ENCODE measurements at regions not wholly inside any gene's neighbourhood (a gene's known extent, or its start where the extent isn't known, plus 50 kb on each side); places are given as distances from the start of the nearest gene placed in this dataset.

DNA sequence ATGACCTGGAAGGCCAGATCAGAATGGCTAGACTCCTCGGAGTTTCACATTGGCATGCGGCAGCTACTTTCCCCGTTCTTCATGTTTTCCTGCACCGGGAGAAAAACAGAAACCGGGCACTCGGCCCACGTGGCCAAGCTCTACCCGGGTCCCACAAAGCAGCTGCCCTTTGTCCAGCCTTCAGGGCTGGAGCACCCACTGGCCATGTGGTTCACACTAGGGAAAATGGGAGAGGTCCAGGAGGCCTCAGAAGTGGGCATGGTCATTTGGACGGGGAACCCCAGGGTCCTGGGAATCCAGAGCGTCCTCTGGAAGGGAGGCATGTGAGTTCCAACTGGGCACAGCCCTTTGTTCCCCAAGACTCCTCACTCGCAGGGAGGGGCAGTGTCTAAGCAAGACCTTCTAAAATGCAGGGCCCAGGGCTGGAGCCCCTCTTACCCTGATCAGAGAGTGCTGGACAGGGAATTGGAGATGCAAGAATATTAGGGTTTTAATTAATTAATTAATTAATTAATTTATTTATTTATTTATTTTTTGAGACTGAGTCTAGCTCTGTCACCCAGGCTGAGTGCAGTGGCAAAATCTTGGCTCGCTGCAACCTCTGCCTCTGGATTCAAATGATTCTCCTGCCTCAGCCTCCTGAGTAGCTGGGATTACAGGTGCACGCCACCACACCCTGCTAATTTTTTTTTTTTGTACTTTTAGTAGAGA is 97.2 kb upstream of the CPEB4 start:
- DNase-seq (ENCODE audit: extremely low read depth in 1 of 11, low read depth in 9 of 11, low spot score in 4 of 11) = no peak

DNA sequence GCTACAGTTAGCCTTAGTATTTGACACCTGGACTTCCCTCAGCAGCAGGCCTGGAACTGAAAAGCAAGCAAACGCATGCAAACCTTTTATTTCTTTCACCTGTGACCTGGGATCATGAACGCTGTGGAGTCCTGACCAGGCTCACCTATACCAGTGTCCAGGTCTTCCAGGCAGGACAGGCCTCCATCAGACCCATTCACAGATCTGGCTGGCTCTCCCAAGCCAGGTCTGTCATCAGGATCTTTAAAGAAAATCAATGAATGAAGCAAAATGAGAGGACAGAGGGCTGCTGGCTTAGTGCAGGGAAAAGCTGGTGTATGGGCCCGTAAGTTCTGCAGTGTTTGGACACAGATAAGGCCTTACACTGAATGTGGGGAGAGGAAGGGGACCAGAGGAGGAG is 96.3 kb upstream of the CPEB4 start:
- DNase-seq (ENCODE audit: extremely low read depth in 1 of 11, low read depth in 9 of 11, low spot score in 4 of 11) = no peak

DNA sequence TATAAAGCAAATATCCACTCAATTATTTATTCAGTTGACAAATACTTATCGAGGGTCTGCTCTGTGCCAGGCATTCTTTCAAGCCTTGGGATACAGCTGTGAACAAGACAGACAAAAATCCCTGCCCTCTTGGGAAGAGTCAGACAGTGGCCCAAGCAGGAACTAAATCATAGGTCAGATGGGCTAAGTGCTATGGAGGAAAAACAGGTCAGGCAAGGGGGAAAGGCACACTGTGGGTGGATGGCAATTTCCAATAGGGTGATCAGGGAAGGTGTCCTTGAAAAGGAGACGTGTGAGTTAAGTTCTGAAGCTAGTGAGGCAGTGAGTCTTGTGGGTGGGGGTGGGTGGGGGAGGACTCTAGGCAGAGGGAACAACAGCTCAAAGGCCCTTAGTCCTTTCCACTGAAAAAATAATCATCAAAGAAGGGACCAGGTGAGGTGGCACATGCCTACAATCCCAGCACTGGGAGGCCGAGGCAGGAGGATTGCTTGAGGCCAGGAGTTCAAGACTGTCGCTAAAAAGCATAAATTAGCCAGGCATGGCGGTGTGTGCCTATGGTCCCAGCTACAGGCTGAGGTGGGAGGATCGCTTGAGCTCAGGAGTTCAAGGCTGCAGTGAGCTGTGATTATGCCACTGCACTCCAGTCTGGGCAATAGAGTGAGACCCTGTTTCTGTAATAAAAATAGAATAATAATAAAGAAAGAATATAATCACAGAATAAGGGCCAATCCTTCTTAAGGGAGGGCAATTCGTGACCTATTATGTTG is 95.2 kb upstream of the CPEB4 start:
- no peak for DNase-seq (ENCODE audit: extremely low read depth in 1 of 11, low read depth in 9 of 11, low spot score in 4 of 11)

DNA sequence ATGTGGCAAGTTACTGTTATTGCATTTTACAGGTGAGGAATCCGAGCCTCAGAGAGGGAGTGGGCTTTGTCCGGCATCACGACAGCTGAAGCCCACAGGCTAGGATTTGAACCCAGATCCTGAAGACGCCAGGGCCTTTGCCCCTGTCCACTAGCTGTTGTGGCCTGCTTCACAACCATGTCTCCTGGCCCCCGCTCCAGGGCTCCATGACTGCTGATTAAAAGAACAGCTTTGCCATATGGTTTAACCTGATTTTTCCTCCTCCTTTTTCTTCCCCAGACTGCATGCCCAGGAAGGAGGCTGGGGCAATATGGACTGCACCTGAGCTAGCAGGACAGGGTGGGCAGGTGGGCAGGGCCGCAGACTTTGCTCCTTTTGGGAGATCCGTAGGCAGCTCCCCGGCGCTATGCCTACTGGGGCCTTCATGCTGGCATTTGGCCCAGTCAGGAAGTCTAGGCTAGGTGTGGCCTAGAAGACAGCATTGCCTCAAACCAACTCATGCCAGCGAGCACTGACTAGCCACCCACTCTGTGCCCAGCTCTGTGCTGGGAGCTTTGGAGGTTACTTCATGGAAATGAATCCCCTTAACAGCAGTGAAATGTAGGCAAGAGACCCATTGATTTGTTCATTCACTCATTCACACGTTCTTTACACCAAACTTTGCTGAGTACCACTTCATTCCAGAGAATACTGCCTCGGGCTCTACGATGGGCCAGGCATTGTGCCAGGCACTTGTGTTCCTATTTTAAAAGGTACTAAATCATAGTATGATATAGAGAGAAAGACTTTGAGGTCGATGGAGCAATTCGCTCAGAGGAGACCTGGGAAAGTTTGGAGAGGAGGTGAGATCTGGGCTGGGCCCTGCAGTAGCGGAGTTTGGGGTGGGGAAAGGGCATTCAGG is 94.3 kb upstream of the CPEB4 start:
- DNase-seq (ENCODE audit: extremely low read depth in 1 of 11, low read depth in 9 of 11, low spot score in 4 of 11) = no peak

DNA sequence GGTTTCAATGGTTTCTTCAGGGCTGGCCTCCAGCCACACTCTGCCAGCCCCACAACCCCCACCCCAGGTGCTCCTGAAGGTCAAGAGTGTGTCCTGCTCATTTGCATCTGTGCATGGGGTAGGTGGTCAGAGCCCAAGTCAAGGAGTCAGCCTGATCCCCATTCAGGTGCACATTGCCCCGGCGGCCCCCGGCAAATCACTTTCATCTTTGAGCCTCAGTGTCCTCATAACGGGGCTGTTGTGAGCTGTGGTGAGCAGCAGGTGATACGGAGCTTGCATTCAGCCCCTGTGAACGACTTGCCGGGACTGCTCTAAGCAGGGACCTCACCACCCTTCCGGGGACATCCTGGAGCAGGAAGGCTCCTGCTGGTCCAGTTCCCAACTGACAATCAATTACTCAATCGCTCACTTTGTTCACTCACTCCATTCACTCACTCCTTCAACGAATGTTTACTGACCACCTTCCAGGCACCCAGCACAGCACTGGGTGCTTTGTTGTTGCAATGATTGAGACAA is 93.2 kb upstream of the CPEB4 start:
- no peak for DNase-seq (ENCODE audit: extremely low read depth in 1 of 11, low read depth in 9 of 11, low spot score in 4 of 11)

DNA sequence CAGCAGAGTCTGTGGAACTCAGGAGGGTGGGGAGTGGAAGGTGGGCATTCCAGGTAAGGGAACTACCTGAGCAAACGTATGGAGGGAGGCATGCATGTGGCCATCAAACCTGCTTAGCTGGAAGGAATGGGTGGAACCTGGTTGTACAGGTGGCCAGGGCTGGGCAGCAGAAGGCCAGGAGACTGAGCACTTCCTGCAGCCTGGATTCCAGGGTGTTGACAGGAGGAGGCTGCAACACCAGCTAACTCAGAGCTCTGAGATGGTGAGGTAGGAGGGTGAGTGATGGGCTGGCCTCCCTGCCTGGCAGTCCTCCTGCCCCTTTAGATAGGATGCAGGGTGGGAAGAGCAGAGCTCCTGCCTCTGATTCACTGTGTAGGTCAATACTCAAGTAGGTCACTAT is 92.5 kb upstream of the CPEB4 start:
- no peak for DNase-seq (ENCODE audit: extremely low read depth in 1 of 11, low read depth in 9 of 11, low spot score in 4 of 11)

DNA sequence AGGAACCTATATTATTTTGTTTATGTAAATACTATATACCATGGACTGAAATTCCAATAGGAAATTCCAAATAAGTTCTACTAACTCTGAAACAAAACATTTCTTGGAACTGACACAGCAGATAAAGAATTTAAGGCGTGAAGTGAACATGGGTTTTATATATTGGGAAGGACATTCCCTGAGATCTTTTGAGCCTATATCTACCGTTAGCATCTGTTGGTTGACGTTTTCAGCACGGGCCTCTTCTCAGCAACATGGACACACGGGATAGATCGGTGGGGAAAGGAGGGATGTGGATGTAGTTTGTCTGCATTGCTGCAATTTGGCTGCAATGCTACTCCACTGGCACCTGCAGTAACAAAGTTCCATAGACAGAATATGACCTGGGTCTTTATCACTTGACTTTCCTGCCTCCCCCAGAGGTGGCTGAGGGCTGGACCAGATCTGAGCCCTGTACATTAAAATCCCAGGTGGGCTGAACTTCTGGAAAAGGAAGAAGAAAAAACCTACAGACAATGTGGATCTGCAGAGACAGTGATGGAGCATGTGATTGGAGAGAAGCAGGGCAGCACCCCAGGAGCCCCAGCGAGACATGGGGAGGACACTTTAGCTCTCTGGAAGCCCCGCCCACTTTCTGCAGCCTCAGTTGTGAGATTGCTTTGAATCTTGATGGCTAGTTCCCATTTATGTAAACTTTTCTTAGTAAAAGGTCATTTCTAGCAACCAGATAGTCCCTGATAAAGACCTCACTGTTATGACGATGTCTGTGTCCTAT is 91.2 kb upstream of the CPEB4 start:
- no peak for DNase-seq (ENCODE audit: extremely low read depth in 1 of 11, low read depth in 9 of 11, low spot score in 4 of 11)

DNA sequence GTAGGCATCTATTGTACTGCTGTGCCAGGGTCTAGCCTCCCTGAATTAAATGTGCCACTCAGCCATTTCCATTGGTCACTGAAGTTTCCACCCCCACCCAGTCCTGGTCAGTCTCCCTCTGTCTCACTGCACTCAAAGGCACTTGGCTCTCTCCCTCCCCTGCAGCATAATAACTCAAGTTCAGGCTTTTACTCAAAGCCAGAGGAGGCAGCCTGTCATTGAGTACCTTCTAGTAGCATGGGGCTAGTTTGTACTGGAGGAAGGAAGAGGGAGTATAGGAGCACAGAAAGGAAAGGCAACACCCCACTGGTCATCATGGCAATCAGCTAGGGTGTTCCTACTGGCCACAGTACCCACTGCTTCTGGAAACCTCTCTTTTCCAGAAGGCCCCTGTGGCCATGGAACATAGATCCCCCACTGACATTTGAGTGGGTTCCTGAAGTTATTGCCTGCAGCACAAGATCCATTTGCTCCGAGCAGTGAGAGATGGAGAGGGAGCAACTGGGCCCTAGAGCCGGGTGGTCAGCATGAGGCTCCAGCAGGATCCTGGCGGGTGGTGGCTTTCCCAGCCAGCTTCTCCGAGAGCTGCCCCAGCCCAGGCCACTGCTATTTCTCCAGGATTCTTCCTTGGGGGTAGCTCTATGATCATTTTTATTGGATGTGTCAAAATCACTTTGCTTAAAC is 89.9 kb upstream of the CPEB4 start:
- DNase-seq (ENCODE audit: extremely low read depth in 1 of 11, low read depth in 9 of 11, low spot score in 4 of 11) = no peak

DNA sequence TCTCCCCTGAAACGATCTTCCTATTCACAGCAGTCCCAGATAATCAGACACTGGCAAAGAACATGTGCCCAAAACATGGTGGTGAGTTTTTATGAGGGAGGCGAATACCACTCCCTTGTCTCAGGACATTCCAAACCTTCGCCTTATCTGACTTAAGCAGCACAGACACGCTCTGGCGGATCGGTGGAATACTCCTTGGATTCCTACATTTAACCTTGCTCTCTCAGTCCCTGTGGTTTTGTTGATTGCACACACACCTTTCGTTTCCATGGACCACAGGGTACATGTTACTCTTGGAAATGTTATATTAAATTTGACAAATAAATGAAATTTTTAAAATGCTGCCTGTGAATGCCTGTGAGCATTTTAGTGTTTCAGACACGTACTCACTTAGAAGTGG is 87.8 kb upstream of the CPEB4 start:
- DNase-seq (ENCODE audit: extremely low read depth in 1 of 11, low read depth in 9 of 11, low spot score in 4 of 11) = peak in 2 of 11 donors; percentile 24 to 51

DNA sequence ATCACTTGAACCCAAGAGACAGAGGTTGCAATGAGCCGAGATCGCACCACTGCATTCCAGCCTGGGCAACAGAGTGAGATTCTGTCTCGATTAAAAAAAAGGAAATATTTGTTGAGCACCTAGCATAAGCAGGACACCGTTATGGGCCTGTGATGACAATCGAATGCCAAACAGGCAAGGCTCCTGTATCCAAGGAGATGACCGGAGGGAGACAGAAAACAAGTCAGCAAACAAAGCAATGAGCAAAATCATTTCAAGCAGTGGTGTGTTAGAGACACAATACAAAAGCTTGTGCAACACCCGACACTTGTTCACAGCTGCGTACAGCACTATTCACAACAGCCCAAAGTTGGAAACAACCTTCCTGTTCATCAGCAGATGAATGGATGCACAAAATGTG is 87.1 kb upstream of the CPEB4 start:
- DNase-seq (ENCODE audit: extremely low read depth in 1 of 11, low read depth in 9 of 11, low spot score in 4 of 11) = no peak

DNA sequence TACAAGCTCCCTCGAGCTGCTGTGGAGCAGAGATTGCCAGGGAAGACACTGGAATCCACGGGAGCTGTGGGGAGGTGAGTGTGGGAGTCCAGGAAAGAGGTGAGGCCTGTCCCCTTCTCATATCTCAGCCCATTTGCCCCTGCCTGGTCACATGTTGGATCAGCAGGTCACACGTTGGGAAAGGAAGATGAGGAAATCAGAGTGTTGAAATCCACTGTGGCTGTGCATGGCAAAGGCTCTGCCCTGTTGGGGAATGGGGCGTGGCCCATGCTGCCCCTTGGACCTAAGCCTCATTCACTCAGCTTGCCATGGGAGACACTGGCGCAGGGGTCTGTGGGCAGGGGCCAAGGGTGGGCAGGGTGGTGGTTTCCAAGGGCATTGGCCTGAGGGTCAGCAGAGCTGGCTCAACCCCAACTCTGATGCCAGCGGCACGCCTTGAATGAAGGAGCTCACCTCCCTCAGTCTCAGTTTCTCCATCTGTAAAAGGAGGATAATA is 85.4 kb upstream of the CPEB4 start:
- no peak for DNase-seq (ENCODE audit: extremely low read depth in 1 of 11, low read depth in 9 of 11, low spot score in 4 of 11)

DNA sequence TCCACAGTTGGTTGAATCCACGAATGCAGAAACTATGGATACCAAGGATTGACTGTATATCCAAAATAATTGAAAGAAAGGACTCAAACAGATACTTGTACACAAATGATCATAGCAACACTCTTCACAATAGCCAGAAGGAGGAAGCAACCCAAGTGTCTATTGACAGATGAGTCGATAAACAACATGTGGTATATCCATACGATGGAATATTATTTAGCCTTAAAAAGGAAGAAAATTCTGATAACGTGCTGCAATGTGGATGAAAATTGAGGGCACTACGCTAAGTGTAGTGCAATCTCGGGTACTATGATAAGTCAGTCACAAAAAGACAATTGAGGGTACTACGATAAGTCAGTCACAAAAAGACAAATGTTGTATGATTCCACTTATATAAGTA is 83.6 kb upstream of the CPEB4 start:
- no peak for DNase-seq (ENCODE audit: extremely low read depth in 1 of 11, low read depth in 9 of 11, low spot score in 4 of 11)

DNA sequence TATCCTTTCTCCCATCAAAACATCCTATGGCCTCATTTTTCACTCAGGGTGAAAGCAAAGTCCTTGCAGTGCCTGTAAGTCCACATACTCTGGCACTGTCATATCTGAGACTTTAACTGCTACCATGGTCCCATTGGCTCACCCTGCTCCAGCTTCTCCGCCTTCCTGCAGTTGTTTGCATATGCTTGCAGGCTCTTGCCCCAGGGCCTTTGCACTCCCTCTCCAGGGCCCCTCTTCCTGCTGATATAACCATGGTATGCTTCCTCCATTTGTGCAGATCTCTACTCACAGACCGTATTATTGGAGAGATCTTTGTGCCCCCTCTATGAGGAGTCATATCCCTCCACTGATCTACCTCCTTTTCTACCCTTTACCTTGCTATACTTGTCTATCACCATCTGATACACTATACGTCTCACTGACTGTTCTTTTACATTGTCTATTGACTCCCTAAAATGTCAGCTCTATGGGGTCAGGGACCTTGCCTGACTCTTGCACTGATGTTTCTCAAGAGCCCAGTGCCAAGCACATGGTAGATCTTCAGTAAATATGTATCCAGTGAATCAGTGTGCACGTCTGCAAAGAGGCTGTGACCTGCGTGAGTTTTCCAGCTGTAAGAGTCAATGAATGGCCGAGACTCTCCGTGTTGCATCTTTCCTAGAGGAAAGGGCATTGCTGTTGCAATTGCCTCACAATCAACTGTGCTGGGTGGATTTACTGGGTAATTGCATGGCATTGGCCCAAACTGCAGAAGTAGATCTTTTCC is 81.7 kb upstream of the CPEB4 start:
- DNase-seq (ENCODE audit: extremely low read depth in 1 of 11, low read depth in 9 of 11, low spot score in 4 of 11) = no peak

DNA sequence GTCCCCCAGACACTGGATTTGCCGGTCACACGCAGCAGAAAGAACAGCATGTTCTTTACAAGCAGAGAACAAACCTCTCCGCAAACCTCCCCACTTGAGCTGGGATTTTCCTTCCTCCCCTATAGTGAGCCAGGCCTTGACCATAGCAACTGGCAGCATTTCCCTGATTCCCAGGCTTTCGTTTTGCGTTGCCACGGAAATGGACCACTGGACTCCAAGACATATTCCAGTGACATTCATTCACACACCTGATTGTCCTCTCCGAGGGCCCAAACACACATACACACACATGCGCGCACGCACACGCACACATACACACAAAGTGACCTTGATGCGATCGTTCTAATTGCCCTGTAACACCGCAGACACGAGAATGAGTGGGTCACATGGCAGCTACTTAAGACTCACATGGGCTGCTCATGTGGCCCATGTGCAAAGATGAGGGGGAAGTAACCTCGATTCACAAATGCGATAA is 80.9 kb upstream of the CPEB4 start:
- DNase-seq (ENCODE audit: extremely low read depth in 1 of 11, low read depth in 9 of 11, low spot score in 4 of 11) = no peak

DNA sequence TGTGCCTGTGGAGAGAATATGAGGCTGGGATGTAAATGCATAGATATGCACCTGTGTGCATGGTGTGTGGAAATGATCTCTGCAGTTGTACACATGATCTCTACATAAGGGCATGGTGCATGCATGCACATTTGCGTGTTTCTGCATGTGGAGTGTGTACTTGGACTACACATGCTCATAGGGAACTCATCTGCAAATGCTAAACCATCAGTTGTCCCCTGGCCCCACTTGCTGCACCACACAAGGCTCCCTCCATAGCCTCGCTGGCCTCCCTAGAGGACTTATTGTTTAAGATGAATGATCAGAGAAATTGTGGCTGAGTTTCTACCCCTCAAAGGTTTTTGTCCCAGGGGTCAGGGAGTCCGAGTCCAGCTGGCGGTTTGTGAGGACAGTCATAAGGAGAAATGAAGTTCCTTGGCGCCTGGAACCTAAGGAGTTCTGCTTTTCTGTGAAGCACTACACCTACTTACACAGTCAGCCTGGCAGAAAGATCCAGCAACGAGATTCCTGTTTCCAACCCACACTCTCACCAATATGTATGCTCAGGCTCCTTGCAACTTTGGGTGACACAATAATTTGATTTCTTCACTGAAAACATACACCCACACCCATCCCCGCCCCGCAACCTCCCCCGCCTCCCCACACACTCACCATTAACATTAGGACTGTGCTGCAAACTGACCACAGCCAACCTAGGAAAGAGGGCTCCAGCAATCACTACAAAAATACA is 79.9 kb upstream of the CPEB4 start:
- no peak for DNase-seq (ENCODE audit: extremely low read depth in 1 of 11, low read depth in 9 of 11, low spot score in 4 of 11)

DNA sequence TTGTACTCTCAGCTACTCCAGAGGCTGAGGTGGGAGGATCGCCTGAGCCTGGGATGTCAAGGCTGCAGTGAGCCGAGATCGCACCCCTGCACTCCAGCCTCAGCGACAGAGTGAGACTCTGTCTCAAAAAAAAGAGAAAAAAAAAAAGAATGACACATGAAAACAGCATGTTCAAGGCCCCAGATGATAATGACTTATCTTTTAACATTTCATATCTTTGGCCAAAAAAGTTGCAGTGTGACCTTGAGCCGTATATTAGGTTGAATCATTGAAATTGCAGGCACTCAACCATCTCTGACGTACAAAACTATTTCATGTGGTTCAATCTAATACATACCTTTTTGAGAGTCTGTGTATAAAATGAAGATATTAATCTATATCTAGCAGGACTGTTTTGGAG is 79.1 kb upstream of the CPEB4 start:
- DNase-seq (ENCODE audit: extremely low read depth in 1 of 11, low read depth in 9 of 11, low spot score in 4 of 11) = no peak
